Testis (tissue), 2 donors: ENCODE measurements at regions not wholly inside any gene's neighbourhood (a gene's known extent, or its start where the extent isn't known, plus 50 kb on each side); places are given as distances from the start of the nearest gene placed in this dataset.

ENCODE experiments used
- DNase-seq: peaks from one replicate; pipeline ENCODE4 v3.0.0-alpha.2; 2019
- H3K27ac ChIP-seq, 2 donors: fragments of 200-600 bp; sonication (generic); one replicate each; pipeline ENCODE4 v1.5.1; 2019
- H3K27me3 ChIP-seq: fragments of 200-600 bp; sonication (generic); one replicate; pipeline ENCODE4 v1.5.1; 2019
- H3K36me3 ChIP-seq: fragments of 200-600 bp; sonication (generic); one replicate; pipeline ENCODE4 v1.5.1; 2017; ENCODE audit warnings: low read depth; ENCODE audit errors: missing control alignments
- H3K4me1 ChIP-seq: fragments of 200-600 bp; sonication (generic); one replicate; pipeline ENCODE4 v1.5.1; 2019
- H3K4me3 ChIP-seq, 2 donors: fragments of 200-600 bp; sonication (generic); one replicate each; pipeline ENCODE4 v1.5.1; 2017 to 2019
- H3K9me3 ChIP-seq: fragments of 200-600 bp; sonication (generic); one replicate; pipeline ENCODE4 v1.5.1; 2017
- POLR2A ChIP-seq: fragments of 450-650 bp; IDR thresholded peaks from one replicate; pipeline ENCODE4 v1.6.1; 2017; ENCODE audit warnings: antibody characterized with exemption, mild to moderate bottlenecking, moderate library complexity
- WGBS, 2 donors: methylation state at CpG; one replicate each; pipeline ENCODE4 v1.1.5; 2018; 5-methylcytosine and 5-hydroxymethylcytosine counted together
- intact Hi-C: fragments of 100-400 bp; cut with DNase I; formaldehyde crosslinking; loops from one replicate; pipeline ENCODE4 v1.15.1; 2023; ENCODE audit warnings: low total_unique reads
- TF ChIP-seq, protein P1 (sequence below), 3 experiments: fragments of 450-650 bp in 2 of 3; fragments of 200-600 bp in 1 of 3; sonication (generic) in 1 of 3; IDR thresholded peaks; one replicate each; pipeline ENCODE4 v1.5.1; 2016 to 2019; ENCODE audit warnings: antibody characterized with exemption in 3 of 3, mild to moderate bottlenecking in 2 of 3, moderate library complexity in 1 of 3

DNA sequence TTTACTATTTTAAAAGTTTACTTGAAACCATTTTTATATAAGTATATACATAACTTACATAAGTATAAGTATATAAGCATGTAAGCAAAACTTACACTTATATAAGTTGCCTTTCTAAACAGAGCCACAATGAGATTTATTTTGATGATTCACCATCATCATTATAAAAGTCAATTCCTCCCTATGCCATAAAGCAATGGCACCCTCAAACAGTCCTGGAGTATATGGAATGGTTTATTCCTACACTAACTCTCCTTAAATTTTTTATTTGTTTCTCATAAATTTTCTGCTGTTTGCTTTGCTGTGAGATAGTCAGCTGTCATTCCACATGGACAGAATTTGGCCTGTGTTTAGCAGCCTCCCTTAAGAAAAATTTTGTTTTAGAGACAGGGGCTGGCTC, 114.2 kb downstream of the NAB1 start:
- intact Hi-C loops: no loop called here
- Histone ChIP-seq H3K36me3 (no peaks in the 10 kb centered on the region), H3K27me3 (no peaks in the 10 kb centered on the region), H3K4me3 (no peak overlapping the region), H3K9me3 (no peaks in the 10 kb centered on the region), H3K4me1 (no peaks in the 10 kb centered on the region), H3K27ac (no peak overlapping the region)
- no peak for DNase-seq
- TF ChIP-seq POLR2A: no peak
- TF ChIP-seq, protein P1, sequence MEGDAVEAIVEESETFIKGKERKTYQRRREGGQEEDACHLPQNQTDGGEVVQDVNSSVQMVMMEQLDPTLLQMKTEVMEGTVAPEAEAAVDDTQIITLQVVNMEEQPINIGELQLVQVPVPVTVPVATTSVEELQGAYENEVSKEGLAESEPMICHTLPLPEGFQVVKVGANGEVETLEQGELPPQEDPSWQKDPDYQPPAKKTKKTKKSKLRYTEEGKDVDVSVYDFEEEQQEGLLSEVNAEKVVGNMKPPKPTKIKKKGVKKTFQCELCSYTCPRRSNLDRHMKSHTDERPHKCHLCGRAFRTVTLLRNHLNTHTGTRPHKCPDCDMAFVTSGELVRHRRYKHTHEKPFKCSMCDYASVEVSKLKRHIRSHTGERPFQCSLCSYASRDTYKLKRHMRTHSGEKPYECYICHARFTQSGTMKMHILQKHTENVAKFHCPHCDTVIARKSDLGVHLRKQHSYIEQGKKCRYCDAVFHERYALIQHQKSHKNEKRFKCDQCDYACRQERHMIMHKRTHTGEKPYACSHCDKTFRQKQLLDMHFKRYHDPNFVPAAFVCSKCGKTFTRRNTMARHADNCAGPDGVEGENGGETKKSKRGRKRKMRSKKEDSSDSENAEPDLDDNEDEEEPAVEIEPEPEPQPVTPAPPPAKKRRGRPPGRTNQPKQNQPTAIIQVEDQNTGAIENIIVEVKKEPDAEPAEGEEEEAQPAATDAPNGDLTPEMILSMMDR (IDR thresholded peaks at IDR 0.05): no peak

DNA sequence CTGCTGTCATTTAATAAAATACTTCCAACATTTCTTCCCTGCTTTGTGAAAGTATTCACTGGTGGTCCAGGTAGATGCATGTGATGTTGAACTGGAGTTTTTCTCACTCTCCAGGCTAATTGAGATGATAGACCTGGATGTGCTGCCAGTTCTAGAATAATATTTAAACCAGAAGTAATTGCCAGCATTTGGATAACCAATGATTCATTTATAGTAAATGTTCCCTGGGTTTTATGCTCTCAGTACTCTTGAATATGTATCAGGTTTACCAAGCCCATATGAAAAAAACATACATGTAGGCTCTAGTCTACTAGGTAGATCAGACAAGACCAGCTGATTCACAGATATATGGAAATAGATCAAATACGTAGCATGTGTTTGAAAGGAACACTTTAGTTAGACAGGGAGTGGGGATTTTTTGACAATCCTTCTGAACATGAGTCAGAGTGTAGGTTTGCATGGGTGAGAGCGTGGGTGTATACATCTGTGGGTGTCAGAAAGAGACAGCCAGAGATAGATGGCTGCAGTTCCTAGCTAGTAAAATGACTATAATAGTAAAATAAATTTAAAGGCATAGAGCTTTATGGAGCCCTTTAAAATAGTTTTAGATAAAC, 115.1 kb downstream of the NAB1 start:
- WGBS, 2 donors: 96 to 98% methylated on average over 2 of the region's 2 CpGs
- H3K36me3 ChIP-seq: no peaks in the 10 kb centered on the region
- intact Hi-C loops: no loop called here
- no peaks in the 10 kb centered on the region for H3K4me1 ChIP-seq
- H3K9me3 ChIP-seq: no peaks in the 10 kb centered on the region
- H3K4me3 ChIP-seq: no peak overlapping the region
- DNase-seq: no peak
- no peaks in the 10 kb centered on the region for H3K27me3 ChIP-seq
- TF ChIP-seq, protein P1 (IDR thresholded peaks at IDR 0.05): no peak
- no peak for TF ChIP-seq POLR2A
- no peak overlapping the region for H3K27ac ChIP-seq

DNA sequence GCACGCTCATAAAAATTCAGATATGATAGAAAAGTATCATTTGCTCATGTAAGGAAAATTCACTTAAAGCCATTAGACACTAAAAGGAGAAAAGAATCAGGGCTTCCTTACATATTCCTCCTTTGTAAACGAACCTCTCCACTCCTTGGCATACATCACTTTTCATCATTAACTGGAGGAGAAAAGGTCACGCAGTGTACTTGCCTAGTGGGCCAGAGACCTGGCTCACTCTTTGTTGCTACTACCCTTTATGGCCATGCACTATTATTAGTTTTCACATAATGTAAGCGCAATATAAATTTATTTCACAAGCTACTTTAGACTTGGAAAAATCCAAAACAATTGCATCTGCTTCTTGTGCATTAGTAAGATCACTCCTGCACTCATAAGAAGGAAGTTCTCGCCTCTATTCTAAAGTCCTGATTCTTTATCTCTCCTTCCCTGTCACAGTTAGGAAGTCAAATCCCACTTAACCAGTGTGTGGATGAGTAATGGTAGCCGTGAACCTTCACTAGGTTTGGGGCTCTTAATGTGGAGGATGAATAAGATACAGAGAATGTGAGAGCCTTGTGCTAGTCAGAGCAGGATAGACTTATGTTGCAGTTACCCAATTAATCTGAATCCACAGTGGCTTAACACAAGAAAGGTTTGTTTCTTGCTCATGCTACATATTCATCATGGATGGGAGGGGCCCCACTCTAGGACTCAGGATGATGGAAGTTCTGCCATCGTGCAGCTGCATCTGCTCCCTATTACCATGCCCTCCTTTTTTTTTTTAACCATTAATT, 115.0 kb upstream of the GLS start:
- H3K36me3 ChIP-seq: no peaks in the 10 kb centered on the region
- no peaks in the 10 kb centered on the region for H3K9me3 ChIP-seq
- WGBS, 2 donors: 89% methylated on average over 7 of the region's 7 CpGs
- H3K4me1 ChIP-seq: no peaks in the 10 kb centered on the region
- no peak overlapping the region for H3K4me3 ChIP-seq
- no peaks in the 10 kb centered on the region for H3K27me3 ChIP-seq
- no peak overlapping the region for H3K27ac ChIP-seq
- no peak for DNase-seq
- intact Hi-C loops: no loop called here
- TF ChIP-seq POLR2A: no peak
- TF ChIP-seq, protein P1 (IDR thresholded peaks at IDR 0.05): no peak

DNA sequence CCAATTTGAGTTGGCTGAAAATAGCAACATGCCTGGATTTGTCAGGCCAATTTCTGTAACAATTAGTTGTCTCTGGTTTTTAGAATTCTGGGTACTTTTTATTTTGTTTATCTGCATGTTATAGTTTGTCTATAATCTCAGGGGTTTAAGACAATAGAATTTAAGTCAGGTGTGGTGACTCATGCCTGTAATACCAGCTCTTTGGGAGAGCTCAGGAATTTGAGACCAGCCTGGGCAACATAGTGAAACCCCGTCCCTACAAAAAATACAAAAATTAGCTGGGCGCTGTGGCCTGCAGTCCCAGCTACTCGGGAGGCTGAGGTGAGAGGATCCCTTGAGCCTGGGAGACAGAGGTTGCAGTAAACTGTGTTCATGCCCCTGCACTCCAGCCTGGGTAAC, 114.4 kb upstream of the GLS start:
- no peaks in the 10 kb centered on the region for H3K36me3 ChIP-seq
- no peak overlapping the region for H3K4me3 ChIP-seq
- intact Hi-C loops: no loop called here
- no peaks in the 10 kb centered on the region for H3K4me1 ChIP-seq
- H3K9me3 ChIP-seq: no peaks in the 10 kb centered on the region
- no peak overlapping the region for H3K27ac ChIP-seq
- TF ChIP-seq, protein P1 (IDR thresholded peaks at IDR 0.05): no peak
- no peak for TF ChIP-seq POLR2A
- no peak for DNase-seq
- WGBS, 2 donors: 95 to 99% methylated on average over 3 of the region's 3 CpGs
- no peaks in the 10 kb centered on the region for H3K27me3 ChIP-seq

DNA sequence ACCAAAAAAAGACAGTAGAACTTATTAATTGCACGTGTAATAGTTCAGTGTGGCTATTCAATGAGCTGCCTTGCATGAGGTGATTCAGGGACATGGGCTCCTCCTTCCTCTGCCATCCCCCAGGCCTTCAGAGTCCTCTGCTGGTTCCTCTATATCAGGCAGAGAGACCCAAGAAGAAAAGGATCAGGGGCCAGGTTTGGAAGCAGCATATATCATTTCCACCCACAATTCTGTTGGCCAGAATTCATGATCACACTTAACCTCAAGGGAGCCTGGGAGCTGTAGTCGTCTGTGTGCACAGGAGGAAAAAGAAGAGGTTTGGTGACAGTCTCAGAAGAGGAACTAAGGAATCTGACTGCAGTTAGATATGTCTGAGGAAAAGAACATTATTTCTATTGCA, 114.0 kb upstream of the GLS start:
- TF ChIP-seq POLR2A: no peak
- TF ChIP-seq, protein P1 (IDR thresholded peaks at IDR 0.05): no peak
- no peak overlapping the region for H3K27ac ChIP-seq
- intact Hi-C loops: no loop called here

More for the DNA sequence above, 114.0 kb upstream of the GLS start:
- Histone ChIP-seq H3K4me3 (no peak overlapping the region), H3K36me3 (no peaks in the 10 kb centered on the region), H3K27me3 (no peaks in the 10 kb centered on the region), H3K9me3 (no peaks in the 10 kb centered on the region), H3K4me1 (no peaks in the 10 kb centered on the region)
- WGBS, 2 donors: 50 to 58% methylated on average over 2 of the region's 2 CpGs
- DNase-seq: no peak
